Hepatocyte (in vitro differentiated cells): ENCODE measurements at regions not wholly inside any gene's neighbourhood (a gene's known extent, or its start where the extent isn't known, plus 50 kb on each side); places are given as distances from the start of the nearest gene placed in this dataset.
A peak's percentile ranks its signal among the peaks of the same experiment; 100 is the strongest.

ENCODE experiments used
- DNase-seq: peaks from one replicate; pipeline ENCODE4 v3.0.0-alpha.2; 2016; ENCODE audit warnings: low spot score
- H2AFZ ChIP-seq: fragments of 200-600 bp; sonication (generic); 2 replicates; pipeline ENCODE4 v1.6.0; 2016; ENCODE audit warnings: antibody characterized with exemption, mild to moderate bottlenecking
- H3K27ac ChIP-seq: fragments of 200-600 bp; sonication (generic); 2 replicates; pipeline ENCODE4 v1.5.1; 2016; ENCODE audit warnings: mild to moderate bottlenecking
- H3K27me3 ChIP-seq: fragments of 200-600 bp; sonication (generic); 2 replicates; pipeline ENCODE4 v1.6.1; 2016
- H3K36me3 ChIP-seq: fragments of 200-600 bp; sonication (generic); replicated peaks from 2 replicates; pipeline ENCODE4 v1.5.1; 2016; ENCODE audit warnings: low read depth; ENCODE audit not compliant: insufficient read depth
- H3K4me1 ChIP-seq: fragments of 200-600 bp; sonication (generic); 2 replicates; pipeline ENCODE4 v1.5.1; 2016; ENCODE audit warnings: mild to moderate bottlenecking, moderate library complexity; ENCODE audit not compliant: insufficient read depth
- H3K4me2 ChIP-seq: fragments of 200-600 bp; sonication (generic); 2 replicates; pipeline ENCODE4 v1.6.0; 2016
- H3K4me3 ChIP-seq: fragments of 200-600 bp; sonication (generic); 2 replicates; pipeline ENCODE4 v1.5.1; 2016; ENCODE audit warnings: mild to moderate bottlenecking
- H3K79me2 ChIP-seq: fragments of 200-600 bp; sonication (generic); 2 replicates; pipeline ENCODE4 v1.6.0; 2017; ENCODE audit warnings: mild to moderate bottlenecking
- H3K9me2 ChIP-seq: fragments of 200-600 bp; sonication (generic); replicated peaks from 2 replicates; pipeline ENCODE4 v1.6.0; 2017; ENCODE audit warnings: mild to moderate bottlenecking; ENCODE audit not compliant: insufficient read depth
- H3K9me3 ChIP-seq: fragments of 200-600 bp; sonication (generic); 2 replicates; pipeline ENCODE4 v1.5.1; 2016; ENCODE audit warnings: low read depth, mild to moderate bottlenecking
- H4K20me1 ChIP-seq: fragments of 200-600 bp; sonication (generic); 2 replicates; pipeline ENCODE4 v1.6.0; 2016; ENCODE audit warnings: mild to moderate bottlenecking; ENCODE audit not compliant: insufficient read depth, poor library complexity, severe bottlenecking
- EZH2 ChIP-seq: fragments of 200-600 bp; sonication (generic); IDR thresholded peaks from 2 replicates; pipeline ENCODE4 v1.6.1; 2016; ENCODE audit warnings: antibody characterized with exemption, mild to moderate bottlenecking, borderline replicate concordance
- EZH2phosphoT487 ChIP-seq: fragments of 200-600 bp; sonication (generic); IDR thresholded peaks from one replicate; pipeline ENCODE4 v1.6.1; 2018; ENCODE audit warnings: antibody characterized with exemption, mild to moderate bottlenecking, low read depth, moderate library complexity; ENCODE audit not compliant: unreplicated experiment, severe bottlenecking
- WGBS: methylation state at CpG from one replicate; pipeline ENCODE4 v1.1.6; 2016; ENCODE audit warnings: low lambda C conversion rate; ENCODE audit errors: missing lambda C conversion rate; 5-methylcytosine and 5-hydroxymethylcytosine counted together
- TF ChIP-seq, protein P1 (sequence below): fragments of 200-600 bp; sonication (generic); IDR thresholded peaks from 2 replicates; pipeline ENCODE4 v1.5.1; 2016; ENCODE audit warnings: antibody characterized with exemption, mild to moderate bottlenecking; ENCODE audit not compliant: poor library complexity

DNA sequence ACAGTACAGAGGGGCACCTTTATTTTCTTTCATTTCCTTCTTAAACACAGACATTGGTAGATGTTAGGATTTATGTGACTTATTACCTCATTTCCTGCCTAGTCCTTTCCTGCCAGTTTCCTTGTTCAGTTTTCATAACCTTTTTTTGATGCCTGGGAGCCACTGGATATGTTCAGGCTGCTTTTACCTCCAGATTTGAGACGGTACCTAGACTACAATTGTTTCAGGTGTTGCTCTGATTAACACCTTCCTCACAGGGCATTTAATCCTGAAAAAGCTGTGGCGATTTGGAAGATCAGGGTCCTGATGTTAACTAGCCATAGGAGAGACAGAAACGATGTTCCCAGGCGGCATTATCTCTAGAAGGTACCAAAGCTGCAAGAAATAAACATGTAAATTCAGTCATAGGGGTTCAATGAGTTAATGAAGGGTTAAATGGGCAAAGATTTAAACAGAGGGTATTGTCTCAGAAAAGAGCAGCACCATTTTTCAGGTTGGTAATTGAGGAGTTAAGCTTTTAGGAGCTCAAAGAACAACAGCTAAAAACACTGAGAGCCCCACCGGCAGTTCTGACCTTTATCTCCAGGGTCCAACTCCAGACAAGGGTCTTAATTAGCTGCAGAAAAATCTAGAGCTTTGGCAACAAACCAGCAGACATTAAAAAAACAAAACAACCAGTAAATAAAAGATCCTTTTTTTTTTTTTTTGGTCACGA lies 93.3 kb downstream of the HRH4 start:
- Histone ChIP-seq H3K9me3 (no peaks in the 10 kb centered on the region), H2AFZ (peak overlapping the region; percentile 57), H3K79me2 (no peaks in the 10 kb centered on the region), H3K9me2 (no peaks in the 10 kb centered on the region), H3K4me1 (no peaks in the 10 kb centered on the region), H3K4me2 (no peak overlapping the region), H3K4me3 (no peak overlapping the region), H3K36me3 (no peaks in the 10 kb centered on the region), H3K27ac (no peak overlapping the region), H4K20me1 (no peaks in the 10 kb centered on the region), H3K27me3 (no peaks in the 10 kb centered on the region)
- TF ChIP-seq EZH2, result no peak
- TF ChIP-seq EZH2phosphoT487, result no peak
- TF ChIP-seq, protein P1, sequence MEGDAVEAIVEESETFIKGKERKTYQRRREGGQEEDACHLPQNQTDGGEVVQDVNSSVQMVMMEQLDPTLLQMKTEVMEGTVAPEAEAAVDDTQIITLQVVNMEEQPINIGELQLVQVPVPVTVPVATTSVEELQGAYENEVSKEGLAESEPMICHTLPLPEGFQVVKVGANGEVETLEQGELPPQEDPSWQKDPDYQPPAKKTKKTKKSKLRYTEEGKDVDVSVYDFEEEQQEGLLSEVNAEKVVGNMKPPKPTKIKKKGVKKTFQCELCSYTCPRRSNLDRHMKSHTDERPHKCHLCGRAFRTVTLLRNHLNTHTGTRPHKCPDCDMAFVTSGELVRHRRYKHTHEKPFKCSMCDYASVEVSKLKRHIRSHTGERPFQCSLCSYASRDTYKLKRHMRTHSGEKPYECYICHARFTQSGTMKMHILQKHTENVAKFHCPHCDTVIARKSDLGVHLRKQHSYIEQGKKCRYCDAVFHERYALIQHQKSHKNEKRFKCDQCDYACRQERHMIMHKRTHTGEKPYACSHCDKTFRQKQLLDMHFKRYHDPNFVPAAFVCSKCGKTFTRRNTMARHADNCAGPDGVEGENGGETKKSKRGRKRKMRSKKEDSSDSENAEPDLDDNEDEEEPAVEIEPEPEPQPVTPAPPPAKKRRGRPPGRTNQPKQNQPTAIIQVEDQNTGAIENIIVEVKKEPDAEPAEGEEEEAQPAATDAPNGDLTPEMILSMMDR, result no peak
- 47% methylated on average over 6 of the region's 6 CpGs for WGBS
- no peak for DNase-seq

DNA sequence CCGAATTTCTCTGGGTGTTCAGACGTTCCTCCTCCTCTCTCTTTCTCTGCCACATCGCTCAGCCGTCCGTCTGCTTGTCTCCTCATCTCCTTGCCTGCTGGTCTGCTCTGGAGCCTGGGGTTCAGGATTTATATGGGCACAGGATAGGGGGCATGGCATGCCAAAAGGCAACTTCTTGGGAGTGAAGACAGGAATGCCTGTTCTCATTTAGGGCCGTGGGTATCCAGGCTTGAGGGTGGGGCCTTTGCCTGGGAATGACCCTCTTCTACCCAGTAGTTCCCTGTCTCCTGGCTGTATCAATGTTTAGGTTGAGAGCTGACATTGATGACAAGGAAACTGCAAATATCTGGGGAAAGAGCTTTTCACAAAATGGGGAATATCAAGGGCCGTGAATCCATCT lies 98.0 kb downstream of the HRH4 start:
- WGBS, result 80% methylated on average over 7 of the region's 7 CpGs
- TF ChIP-seq, protein P1, result no peak
- TF ChIP-seq EZH2 (no peak), EZH2phosphoT487 (no peak)

DNA sequence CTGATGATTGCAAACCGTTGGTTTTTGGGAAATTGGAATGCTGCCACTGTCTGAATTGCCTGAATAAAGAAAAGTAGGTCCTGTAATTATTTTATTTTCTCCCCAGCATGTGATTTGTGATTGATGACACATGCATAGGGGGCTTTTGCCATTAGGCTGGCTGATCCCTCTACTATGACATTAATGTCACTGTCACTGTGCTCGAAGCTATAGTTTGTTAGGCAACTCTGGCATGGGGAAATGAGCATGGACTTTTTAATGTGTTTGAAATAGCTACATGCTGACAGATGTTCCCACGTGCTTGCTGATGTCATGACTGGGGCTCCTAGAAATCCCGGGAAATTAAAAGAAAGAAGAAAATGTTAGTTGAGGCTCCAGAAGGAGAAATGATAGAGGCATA lies 99.1 kb downstream of the HRH4 start:
- no peak overlapping the region for H2AFZ ChIP-seq
- H3K4me2 ChIP-seq, result no peak overlapping the region
- peaks cover 7% of the 10 kb centered on the region for H3K4me1 ChIP-seq
- H3K27me3 ChIP-seq, result no peaks in the 10 kb centered on the region
- no peaks in the 10 kb centered on the region for H3K9me3 ChIP-seq
- no peaks in the 10 kb centered on the region for H3K9me2 ChIP-seq
- no peak for DNase-seq
- no peaks in the 10 kb centered on the region for H4K20me1 ChIP-seq
- no peak overlapping the region for H3K4me3 ChIP-seq
- H3K27ac ChIP-seq, result no peak overlapping the region
- H3K79me2 ChIP-seq, result no peaks in the 10 kb centered on the region
- TF ChIP-seq, protein P1, result no peak
- TF ChIP-seq EZH2 (no peak), EZH2phosphoT487 (no peak)
- WGBS, result 58% methylated on average over 4 of the region's 4 CpGs
- H3K36me3 ChIP-seq, result no peaks in the 10 kb centered on the region

More for the DNA sequence above, 98.0 kb downstream of the HRH4 start:
- no peaks in the 10 kb centered on the region for H3K9me3 ChIP-seq
- no peak overlapping the region for H3K27ac ChIP-seq
- no peaks in the 10 kb centered on the region for H3K9me2 ChIP-seq
- H3K79me2 ChIP-seq, result no peaks in the 10 kb centered on the region
- H3K4me2 ChIP-seq, result no peak overlapping the region
- peaks cover 7% of the 10 kb centered on the region for H3K4me1 ChIP-seq
- no peaks in the 10 kb centered on the region for H3K27me3 ChIP-seq
- H3K4me3 ChIP-seq, result no peak overlapping the region
- no peak overlapping the region for H2AFZ ChIP-seq
- DNase-seq, result no peak
- no peaks in the 10 kb centered on the region for H3K36me3 ChIP-seq
- H4K20me1 ChIP-seq, result no peaks in the 10 kb centered on the region
